ENCODE measurements at regions not wholly inside any gene's neighbourhood (a gene's known extent, or its start where the extent isn't known, plus 50 kb on each side); places are given as distances from the start of the nearest gene placed in this dataset.

DNA sequence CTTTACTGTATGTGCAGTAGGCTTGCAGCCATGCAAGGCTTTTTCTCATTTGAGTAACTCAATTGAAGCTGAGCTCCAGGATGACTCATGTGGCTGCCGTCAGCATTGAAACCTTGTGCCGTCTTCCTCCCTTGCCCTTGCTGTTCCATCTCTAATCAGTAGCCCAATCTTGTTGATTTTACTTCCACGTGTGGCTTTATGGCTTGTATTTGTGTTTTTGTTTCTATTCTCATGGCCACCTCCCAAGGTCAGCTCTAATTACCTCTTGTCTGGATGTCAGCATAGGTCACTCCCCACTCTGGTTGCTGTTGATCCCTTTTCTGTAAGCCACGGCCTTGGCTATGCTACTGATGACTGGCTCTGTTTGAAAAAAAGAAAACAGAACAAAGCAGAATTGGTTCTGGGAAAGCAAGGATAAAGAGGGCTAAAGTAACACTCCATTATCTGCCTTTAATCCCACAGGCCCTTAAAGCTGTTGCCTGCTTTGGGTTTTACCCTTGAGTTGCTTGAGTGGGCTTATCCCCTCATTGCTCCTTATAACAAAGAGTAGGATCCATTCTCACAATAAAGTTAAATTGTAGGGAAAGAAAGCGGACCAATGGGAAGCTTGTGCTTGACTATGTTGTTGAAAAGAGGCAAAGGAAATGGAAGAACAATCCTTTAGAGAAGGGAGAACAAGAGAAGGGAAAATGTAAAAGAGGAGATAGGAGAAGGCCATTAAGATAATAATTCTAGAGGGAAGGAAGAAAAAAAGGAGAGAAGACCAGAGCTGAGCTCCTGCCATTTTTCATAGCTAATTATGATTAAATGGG, 173.9 kb upstream of the PGRMC2 start:
- DNase-seq (ENCODE audit: extremely low read depth in 1 of 4, low spot score in 3 of 4), result peak; percentile 23 to 72 (median 40)
- no peaks in the 10 kb centered on the region for H3K9me3 ChIP-seq (replicated peaks; ENCODE audit: control insufficient read depth, insufficient read depth, low read depth, low read length)
- intact Hi-C loops (cut with micrococcal nuclease), result no loop called here
- no peaks in the 10 kb centered on the region for H4K20me1 ChIP-seq (replicated peaks; ENCODE audit: control insufficient read depth, insufficient read depth, low read length)
- H3K36me3 ChIP-seq (ENCODE audit: control insufficient read depth, insufficient read depth, low read length), result no peaks in the 10 kb centered on the region
- peak overlapping the region; percentile 84 for H2AFZ ChIP-seq (ENCODE audit: low read depth, low read length)
- no peaks in the 10 kb centered on the region for H3K79me2 ChIP-seq (ENCODE audit: control insufficient read depth, insufficient read depth, low read length)
- in situ Hi-C loops (cut with MboI), result loop anchor here (5.0 kb wide), 1 partner anchor 101 kb away; no protein-coding TSS in a partner anchor
- no peak overlapping the region for H3K4me3 ChIP-seq
- CTCF ChIA-PET (ENCODE audit: low intra/inter-chr PET ratio), result no interaction called here
- no peaks in the 10 kb centered on the region for H3K27me3 ChIP-seq (ENCODE audit: control insufficient read depth in 2 of 2, insufficient read depth in 2 of 2, low read length in 2 of 2)
- peak; percentile 96 for FAIRE-seq
- POLR2A ChIA-PET, result interaction anchor here (1.0 to 2.6 kb wide), 3 partner anchors 10 to 350 kb away, joined by 3 to 10 read pairs (median 4); no protein-coding TSS in a partner anchor
- peak overlapping the region; percentile 57 for H3K4me2 ChIP-seq (ENCODE audit: insufficient read depth, low read length)
- H3K4me1 ChIP-seq (replicated peaks in 1 of 2; ENCODE audit: control insufficient read depth in 2 of 2, insufficient read depth in 2 of 2, low read length in 2 of 2), result peaks cover 0 to 11% of the 10 kb centered on the region in 2 experiments; a peak in 2 of 5 replicates
- 15% methylated on average over 5 of the region's 5 CpGs for WGBS (ENCODE audit: insufficient coverage, low coverage, missing lambda C conversion rate)
- peak overlapping the region; percentile 46; the same call in 2 of the 3 replicates for H3K27ac ChIP-seq (ENCODE audit: extremely low read depth, low read depth, low read length)
- H3K9ac ChIP-seq (ENCODE audit: insufficient read depth in 1 of 2, low read depth in 2 of 2, low read length in 2 of 2), result no peak overlapping the region
- BruUV-seq (replicated peaks), result no TSS peak
- H3K9me1 ChIP-seq (ENCODE audit: control insufficient read depth, insufficient read depth, low read length), result no peaks in the 10 kb centered on the region
- ATAC-seq, result peak; percentile 87
- TF ChIP-seq L3MBTL2 (IDR thresholded peaks at IDR 0.05) (peak; percentile 81), MEIS2 (IDR thresholded peaks at IDR 0.05; ENCODE audit: partially characterized antibody) (peak; percentile 45), CBX8 (IDR thresholded peaks at IDR 0.05; ENCODE audit: borderline replicate concordance, extremely low read depth, low read depth, low read length, poor library complexity, severe bottlenecking) (no peak), DMBX1 (CRISPR knock-in tag; IDR thresholded peaks at IDR 0.05; ENCODE audit: borderline replicate concordance) (0 out of 2 replicates have a peak, but pooled peaks have one; percentile 46), FOXJ2 (tag; IDR thresholded peaks at IDR 0.05) (peak; percentile 81), FOS (IDR thresholded peaks at IDR 0.05; ENCODE audit: extremely low read depth, insufficient read length) (peak; percentile 52)
- TF ChIP-seq, protein P1, sequence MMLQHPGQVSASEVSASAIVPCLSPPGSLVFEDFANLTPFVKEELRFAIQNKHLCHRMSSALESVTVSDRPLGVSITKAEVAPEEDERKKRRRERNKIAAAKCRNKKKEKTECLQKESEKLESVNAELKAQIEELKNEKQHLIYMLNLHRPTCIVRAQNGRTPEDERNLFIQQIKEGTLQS (IDR thresholded peaks at IDR 0.05), result peak; percentile 95
- TF ChIP-seq, protein P1 (CRISPR knock-in tag; conservative IDR thresholded peaks at IDR 0.05), result peak; percentile 75; the same call in 1 of the 2 replicates
- TF ChIP-seq, protein P2, sequence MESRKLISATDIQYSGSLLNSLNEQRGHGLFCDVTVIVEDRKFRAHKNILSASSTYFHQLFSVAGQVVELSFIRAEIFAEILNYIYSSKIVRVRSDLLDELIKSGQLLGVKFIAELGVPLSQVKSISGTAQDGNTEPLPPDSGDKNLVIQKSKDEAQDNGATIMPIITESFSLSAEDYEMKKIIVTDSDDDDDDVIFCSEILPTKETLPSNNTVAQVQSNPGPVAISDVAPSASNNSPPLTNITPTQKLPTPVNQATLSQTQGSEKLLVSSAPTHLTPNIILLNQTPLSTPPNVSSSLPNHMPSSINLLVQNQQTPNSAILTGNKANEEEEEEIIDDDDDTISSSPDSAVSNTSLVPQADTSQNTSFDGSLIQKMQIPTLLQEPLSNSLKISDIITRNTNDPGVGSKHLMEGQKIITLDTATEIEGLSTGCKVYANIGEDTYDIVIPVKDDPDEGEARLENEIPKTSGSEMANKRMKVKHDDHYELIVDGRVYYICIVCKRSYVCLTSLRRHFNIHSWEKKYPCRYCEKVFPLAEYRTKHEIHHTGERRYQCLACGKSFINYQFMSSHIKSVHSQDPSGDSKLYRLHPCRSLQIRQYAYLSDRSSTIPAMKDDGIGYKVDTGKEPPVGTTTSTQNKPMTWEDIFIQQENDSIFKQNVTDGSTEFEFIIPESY (CRISPR knock-in tag; IDR thresholded peaks at IDR 0.05), result no peak
- TF ChIP-seq, protein P3, sequence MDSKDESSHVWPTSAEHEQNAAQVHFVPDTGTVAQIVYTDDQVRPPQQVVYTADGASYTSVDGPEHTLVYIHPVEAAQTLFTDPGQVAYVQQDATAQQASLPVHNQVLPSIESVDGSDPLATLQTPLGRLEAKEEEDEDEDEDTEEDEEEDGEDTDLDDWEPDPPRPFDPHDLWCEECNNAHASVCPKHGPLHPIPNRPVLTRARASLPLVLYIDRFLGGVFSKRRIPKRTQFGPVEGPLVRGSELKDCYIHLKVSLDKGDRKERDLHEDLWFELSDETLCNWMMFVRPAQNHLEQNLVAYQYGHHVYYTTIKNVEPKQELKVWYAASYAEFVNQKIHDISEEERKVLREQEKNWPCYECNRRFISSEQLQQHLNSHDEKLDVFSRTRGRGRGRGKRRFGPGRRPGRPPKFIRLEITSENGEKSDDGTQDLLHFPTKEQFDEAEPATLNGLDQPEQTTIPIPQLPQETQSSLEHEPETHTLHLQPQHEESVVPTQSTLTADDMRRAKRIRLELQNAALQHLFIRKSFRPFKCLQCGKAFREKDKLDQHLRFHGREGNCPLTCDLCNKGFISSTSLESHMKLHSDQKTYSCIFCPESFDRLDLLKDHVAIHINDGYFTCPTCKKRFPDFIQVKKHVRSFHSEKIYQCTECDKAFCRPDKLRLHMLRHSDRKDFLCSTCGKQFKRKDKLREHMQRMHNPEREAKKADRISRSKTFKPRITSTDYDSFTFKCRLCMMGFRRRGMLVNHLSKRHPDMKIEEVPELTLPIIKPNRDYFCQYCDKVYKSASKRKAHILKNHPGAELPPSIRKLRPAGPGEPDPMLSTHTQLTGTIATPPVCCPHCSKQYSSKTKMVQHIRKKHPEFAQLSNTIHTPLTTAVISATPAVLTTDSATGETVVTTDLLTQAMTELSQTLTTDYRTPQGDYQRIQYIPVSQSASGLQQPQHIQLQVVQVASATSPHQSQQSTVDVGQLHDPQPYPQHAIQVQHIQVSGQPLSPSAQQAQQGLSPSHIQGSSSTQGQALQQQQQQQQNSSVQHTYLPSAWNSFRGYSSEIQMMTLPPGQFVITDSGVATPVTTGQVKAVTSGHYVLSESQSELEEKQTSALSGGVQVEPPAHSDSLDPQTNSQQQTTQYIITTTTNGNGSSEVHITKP (IDR thresholded peaks at IDR 0.05; ENCODE audit: partially characterized antibody), result no peak
